Activated CD4-positive, alpha-beta memory T cell treated with anti-CD3 and anti-CD28 coated beads for 36 hours (primary cell): ENCODE measurements at regions not wholly inside any gene's neighbourhood (a gene's known extent, or its start where the extent isn't known, plus 50 kb on each side); places are given as distances from the start of the nearest gene placed in this dataset.
A peak's percentile ranks its signal among the peaks of the same experiment; 100 is the strongest.

Source experiments
- CTCF ChIA-PET: fragments of 350-600 bp; sonication (Branson Sonifier 250); formaldehyde crosslinking; loops from one replicate; lab custom pipeline; 2021; ENCODE audit warnings: antibody characterized with exemption, inconsistent platforms; lab: Charles Lee
- POLR2A ChIA-PET: fragments of 350-600 bp; sonication (Branson Sonifier 250); formaldehyde crosslinking; loops from one replicate; lab custom pipeline; 2021; ENCODE audit warnings: antibody characterized with exemption; lab: Charles Lee
- DNase-seq: peaks from one replicate; pipeline ENCODE4 v3.0.0-alpha.2; 2020
- H3K27ac Mint-ChIP-seq: one replicate; pipeline ENCODE4 v1.8.0; 2021; ENCODE audit warnings: mixed read lengths
- H3K27me3 Mint-ChIP-seq: one replicate; pipeline ENCODE4 v1.8.0; 2021; ENCODE audit warnings: mixed read lengths
- H3K36me3 Mint-ChIP-seq: one replicate; pipeline ENCODE4 v1.8.0; 2021; ENCODE audit warnings: mixed read lengths
- H3K4me1 Mint-ChIP-seq: one replicate; pipeline ENCODE4 v1.8.0; 2021; ENCODE audit warnings: low read depth, mixed read lengths
- H3K4me3 Mint-ChIP-seq: one replicate; pipeline ENCODE4 v1.8.0; 2021; ENCODE audit warnings: mild to moderate bottlenecking, mixed read lengths
- H3K9me3 Mint-ChIP-seq: one replicate; pipeline ENCODE4 v1.8.0; 2021; ENCODE audit warnings: mixed read lengths
- intact Hi-C: fragments of 100-400 bp; cut with micrococcal nuclease; formaldehyde crosslinking; loops from one replicate; pipeline ENCODE4 v1.15.1; 2023

DNA sequence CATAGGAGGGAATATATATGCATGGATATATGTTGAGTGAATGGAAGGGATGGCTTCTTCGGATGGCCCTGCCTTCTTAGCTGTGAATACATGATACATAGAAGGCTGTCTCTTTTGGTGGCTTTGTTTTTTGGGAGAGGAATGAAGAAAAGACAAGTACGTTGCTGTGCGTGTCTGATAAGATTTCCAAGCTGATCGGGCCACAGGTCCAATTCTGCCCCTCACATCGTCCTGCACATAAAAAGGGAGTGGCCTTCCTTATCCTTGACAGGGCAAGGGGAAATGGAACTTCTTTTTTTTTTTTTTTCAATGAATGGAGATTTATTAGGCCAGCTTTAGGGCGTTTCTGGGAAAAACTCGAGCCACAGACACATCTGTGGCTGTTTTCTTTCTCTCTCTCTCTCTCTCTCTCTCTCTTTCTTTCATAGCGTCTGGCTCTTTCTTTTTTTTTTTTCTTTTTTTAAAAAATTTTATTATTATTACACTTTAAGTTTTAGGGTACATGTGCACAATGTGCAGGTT is 103.8 kb upstream of the SPATA13 start:
- Mint-ChIP-seq H3K36me3 (no peaks in the 10 kb centered on the region), H3K4me3 (no peak overlapping the region), H3K4me1 (peaks cover 4% of the 10 kb centered on the region), H3K27me3 (peaks cover 25% of the 10 kb centered on the region), H3K9me3 (no peaks in the 10 kb centered on the region), H3K27ac (no peak overlapping the region)
- no peak for DNase-seq
- ChIA-PET POLR2A (no interaction called here), CTCF (interaction anchor here (0.7 to 6.5 kb wide), 2 partner anchors 162 to 172 kb away, joined by 3 to 67 read pairs; no protein-coding TSS in a partner anchor)
- intact Hi-C loops = loop anchor here (10.0 kb wide), 1 partner anchor 68 kb away; no protein-coding TSS in a partner anchor

DNA sequence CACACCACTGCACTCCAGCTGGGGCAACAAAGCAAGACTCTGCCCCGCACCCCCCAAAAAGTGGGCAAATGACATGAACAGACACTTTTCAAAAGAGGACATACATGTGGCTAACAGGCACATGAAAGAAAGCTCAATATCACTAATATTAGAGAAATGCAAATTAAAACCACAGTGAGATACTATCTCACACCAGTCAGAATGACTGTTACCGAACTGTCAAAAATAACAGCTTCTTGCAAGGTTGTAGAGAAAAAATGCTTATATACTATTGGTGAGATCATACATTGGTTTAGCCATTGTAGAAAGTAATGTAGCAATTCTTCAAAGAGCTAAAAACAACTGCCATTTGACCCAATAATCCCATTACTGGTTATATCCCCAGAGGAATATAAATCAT is 99.5 kb upstream of the SPATA13 start:
- Mint-ChIP-seq H3K4me3 (no peak overlapping the region), H3K4me1 (peaks cover 9% of the 10 kb centered on the region), H3K36me3 (no peaks in the 10 kb centered on the region), H3K9me3 (no peaks in the 10 kb centered on the region), H3K27ac (no peak overlapping the region), H3K27me3 (peaks cover 17% of the 10 kb centered on the region)
- no peak for DNase-seq
- intact Hi-C loops = no loop called here
- ChIA-PET POLR2A (interaction anchor here (0.6 kb wide), 1 partner anchor 45 kb away, joined by 3 read pairs; no protein-coding TSS in a partner anchor), CTCF (interaction anchor here (0.9 to 1.9 kb wide), 3 partner anchors 8 to 171 kb away, joined by 3 to 8 read pairs (median 5); no protein-coding TSS in a partner anchor)

DNA sequence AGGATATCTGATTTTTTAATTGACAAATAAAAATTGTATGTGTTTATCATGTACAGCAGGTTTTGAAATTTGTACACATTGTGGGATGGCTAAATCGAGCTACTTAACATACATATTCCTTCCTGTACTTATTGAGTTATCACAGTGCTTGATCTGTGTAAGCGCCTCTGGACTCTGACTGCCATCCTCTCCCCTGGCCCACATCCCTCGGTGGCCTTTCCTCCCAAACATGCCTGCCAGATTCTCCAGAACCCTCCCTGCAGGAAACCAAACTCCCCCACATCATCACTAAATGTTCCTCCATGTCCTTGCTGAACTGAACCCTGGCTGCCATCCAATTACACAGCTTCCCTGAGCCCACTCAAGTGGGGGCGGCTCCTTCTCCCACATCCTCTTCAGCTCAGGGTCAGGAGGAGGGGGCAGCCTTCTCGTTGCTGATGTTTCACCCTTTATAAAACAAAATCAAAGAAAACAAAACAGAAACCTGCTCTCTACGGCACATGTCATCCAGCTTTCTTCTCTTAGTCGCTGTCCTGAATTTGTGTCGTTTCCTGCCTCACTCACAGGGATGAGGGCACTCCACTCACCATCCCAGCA is 97.1 kb upstream of the SPATA13 start:
- POLR2A ChIA-PET = no interaction called here
- intact Hi-C loops = no loop called here

DNA sequence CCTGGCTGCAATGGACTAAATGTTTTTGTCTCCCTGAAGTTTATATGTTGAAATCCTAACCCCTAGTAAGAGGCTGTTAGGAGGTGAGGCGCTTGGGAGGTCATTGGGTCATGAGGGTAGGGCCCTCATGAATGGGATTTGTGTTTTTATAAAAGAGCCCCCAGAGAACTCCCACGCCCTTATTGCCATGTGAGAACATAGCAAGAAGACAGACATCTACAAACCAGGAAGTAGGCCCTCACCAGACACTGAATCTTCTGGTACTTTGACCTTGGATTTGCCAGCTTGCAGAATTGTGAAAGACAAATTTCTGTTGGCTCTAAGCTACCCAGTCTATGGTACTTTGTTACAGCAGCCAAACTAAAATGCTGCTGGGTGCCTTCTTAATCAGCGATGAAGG is 96.1 kb upstream of the SPATA13 start:
- no peak for DNase-seq
- peaks cover 13% of the 10 kb centered on the region for H3K27me3 Mint-ChIP-seq
- H3K4me3 Mint-ChIP-seq = no peak overlapping the region
- POLR2A ChIA-PET = no interaction called here
- CTCF ChIA-PET = interaction anchor here (2.0 kb wide), 1 partner anchor 11 kb away, joined by 10 read pairs; no protein-coding TSS in a partner anchor
- H3K27ac Mint-ChIP-seq = no peak overlapping the region
- intact Hi-C loops = no loop called here
- no peaks in the 10 kb centered on the region for H3K36me3 Mint-ChIP-seq
- no peaks in the 10 kb centered on the region for H3K9me3 Mint-ChIP-seq
- H3K4me1 Mint-ChIP-seq = peaks cover 9% of the 10 kb centered on the region

More for the DNA sequence above, 97.1 kb upstream of the SPATA13 start:
- no peaks in the 10 kb centered on the region for H3K9me3 Mint-ChIP-seq
- CTCF ChIA-PET = interaction anchor here (1.1 kb wide), 1 partner anchor 18 kb away, joined by 3 read pairs; no protein-coding TSS in a partner anchor
- peaks cover 12% of the 10 kb centered on the region for H3K27me3 Mint-ChIP-seq
- no peaks in the 10 kb centered on the region for H3K36me3 Mint-ChIP-seq
- DNase-seq = peak; percentile 20
- H3K4me3 Mint-ChIP-seq = no peak overlapping the region
- no peak overlapping the region for H3K27ac Mint-ChIP-seq
- H3K4me1 Mint-ChIP-seq = peaks cover 9% of the 10 kb centered on the region

DNA sequence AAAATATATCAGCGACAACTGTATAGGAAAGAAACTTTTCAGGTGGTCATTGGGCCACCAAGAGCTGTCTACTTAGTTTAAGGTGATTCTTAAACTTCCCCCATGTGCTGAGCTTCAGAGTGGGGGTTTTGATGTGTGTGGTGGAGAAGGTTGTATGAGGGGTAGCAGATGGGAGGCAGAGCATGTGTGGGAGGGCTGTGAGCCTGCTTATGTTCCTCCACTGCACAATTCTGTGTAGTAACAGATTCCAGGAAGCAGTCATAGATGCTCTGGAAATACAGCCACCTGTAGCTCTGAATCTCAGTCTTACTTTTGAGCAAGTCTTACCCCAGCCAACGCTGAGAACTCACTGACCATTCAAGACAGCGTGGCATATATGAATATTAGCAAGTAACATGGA is 95.3 kb upstream of the SPATA13 start:
- peaks cover 12% of the 10 kb centered on the region for H3K27me3 Mint-ChIP-seq
- no peaks in the 10 kb centered on the region for H3K36me3 Mint-ChIP-seq
- DNase-seq = no peak
- no peak overlapping the region for H3K4me3 Mint-ChIP-seq
- intact Hi-C loops = no loop called here
- CTCF ChIA-PET = interaction anchor here (2.0 kb wide), 1 partner anchor 12 kb away, joined by 10 read pairs; no protein-coding TSS in a partner anchor
- H3K4me1 Mint-ChIP-seq = peaks cover 9% of the 10 kb centered on the region
- no peaks in the 10 kb centered on the region for H3K9me3 Mint-ChIP-seq
- H3K27ac Mint-ChIP-seq = no peak overlapping the region
- POLR2A ChIA-PET = no interaction called here

DNA sequence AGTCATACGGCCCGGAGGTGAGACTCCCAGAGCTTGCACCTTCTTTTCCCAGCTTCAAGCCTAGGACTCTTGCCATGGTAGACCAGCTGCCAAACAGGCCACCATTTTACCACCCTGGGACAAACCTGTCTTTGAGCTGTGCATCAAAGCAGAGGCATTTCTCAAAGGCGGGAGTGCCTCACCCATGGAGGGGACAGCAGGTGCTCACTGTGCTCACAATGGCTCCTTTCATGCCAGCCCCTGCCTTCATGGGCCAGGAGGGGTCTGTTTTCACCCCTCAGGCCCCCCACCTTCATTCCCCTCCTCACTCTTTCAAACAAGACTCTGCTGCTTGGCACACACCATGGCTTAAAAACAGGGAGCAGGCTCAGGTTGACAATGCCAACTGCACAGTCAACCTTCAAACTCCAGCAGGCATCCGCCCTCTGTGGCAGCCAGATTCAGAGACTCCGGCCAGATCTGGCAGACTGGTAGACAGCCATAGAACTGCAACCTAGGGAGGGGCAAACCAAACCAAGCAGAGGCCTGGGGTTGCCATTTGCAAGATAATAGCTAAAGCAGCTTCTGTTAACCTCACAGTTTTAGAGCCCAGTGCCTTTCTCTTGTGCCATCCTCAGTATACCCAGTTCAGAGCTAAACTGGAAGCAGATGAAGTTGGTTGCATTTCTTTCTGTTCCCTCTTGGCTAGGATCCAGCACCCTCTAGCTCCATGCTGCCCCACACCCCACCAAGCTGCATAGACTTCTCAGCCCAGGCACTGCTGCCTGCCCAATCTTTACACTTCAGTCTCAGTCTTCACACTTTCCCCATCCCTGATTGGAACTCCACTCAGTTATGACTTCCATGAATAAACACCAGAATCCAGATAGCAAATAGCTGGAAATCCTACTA is 93.9 kb upstream of the SPATA13 start:
- Mint-ChIP-seq H3K4me3 (no peak overlapping the region), H3K27ac (no peak overlapping the region), H3K4me1 (peaks cover 9% of the 10 kb centered on the region), H3K27me3 (peaks cover 15% of the 10 kb centered on the region), H3K9me3 (no peaks in the 10 kb centered on the region), H3K36me3 (no peaks in the 10 kb centered on the region)
- ChIA-PET CTCF (interaction anchor here (0.6 to 1.5 kb wide), 3 partner anchors 13 to 162 kb away, joined by 3 to 5 read pairs (median 3); no protein-coding TSS in a partner anchor), POLR2A (no interaction called here)
- intact Hi-C loops = no loop called here
- no peak for DNase-seq

DNA sequence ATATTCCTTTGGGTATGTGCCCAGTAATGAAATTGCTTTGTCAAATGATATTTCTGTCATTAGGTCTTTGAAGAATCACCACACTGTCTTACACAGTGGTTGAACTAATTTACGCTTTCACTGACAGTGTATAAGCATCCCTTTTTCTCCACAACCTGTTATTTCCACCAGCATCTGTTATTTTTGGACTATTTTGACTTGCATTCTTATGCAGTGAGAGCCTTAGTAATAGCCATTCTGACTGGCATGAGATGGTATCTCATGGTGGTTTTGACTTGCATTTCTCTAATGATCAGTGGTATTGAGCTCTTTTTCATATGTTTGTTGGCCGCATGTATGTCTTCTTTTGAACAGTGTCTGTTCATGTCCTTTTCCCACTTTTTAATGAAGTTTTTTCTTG is 92.0 kb upstream of the SPATA13 start:
- H3K36me3 Mint-ChIP-seq = no peaks in the 10 kb centered on the region
- ChIA-PET POLR2A (no interaction called here), CTCF (no interaction called here)
- no peaks in the 10 kb centered on the region for H3K9me3 Mint-ChIP-seq
- no peak overlapping the region for H3K4me3 Mint-ChIP-seq
- DNase-seq = no peak
- H3K27ac Mint-ChIP-seq = no peak overlapping the region
- peaks cover 10% of the 10 kb centered on the region for H3K27me3 Mint-ChIP-seq
- H3K4me1 Mint-ChIP-seq = peaks cover 6% of the 10 kb centered on the region
- intact Hi-C loops = no loop called here

DNA sequence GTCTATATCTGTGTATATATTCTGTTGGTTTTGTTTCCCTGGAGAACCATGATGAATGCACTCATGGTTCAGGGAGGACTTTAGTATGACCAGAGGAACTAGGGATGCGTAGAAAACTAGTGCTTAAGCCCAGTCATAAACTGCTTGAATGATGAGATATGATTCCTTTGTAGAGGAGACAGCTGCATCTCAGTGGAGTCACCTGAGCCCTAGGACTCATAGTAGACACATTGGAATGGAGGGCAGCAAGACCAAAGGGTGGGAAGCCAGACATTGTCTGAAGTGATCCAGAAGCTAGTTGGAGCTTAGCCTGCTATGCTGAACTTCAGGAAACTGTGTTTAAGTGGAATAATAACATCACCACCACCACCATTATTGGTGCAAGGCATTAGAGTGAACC is 89.5 kb upstream of the SPATA13 start:
- intact Hi-C loops = no loop called here
- CTCF ChIA-PET = no interaction called here
- DNase-seq = no peak
- Mint-ChIP-seq H3K9me3 (no peaks in the 10 kb centered on the region), H3K27ac (no peak overlapping the region), H3K4me1 (no peaks in the 10 kb centered on the region), H3K4me3 (no peak overlapping the region), H3K27me3 (peaks cover 10% of the 10 kb centered on the region), H3K36me3 (no peaks in the 10 kb centered on the region)
- POLR2A ChIA-PET = no interaction called here

DNA sequence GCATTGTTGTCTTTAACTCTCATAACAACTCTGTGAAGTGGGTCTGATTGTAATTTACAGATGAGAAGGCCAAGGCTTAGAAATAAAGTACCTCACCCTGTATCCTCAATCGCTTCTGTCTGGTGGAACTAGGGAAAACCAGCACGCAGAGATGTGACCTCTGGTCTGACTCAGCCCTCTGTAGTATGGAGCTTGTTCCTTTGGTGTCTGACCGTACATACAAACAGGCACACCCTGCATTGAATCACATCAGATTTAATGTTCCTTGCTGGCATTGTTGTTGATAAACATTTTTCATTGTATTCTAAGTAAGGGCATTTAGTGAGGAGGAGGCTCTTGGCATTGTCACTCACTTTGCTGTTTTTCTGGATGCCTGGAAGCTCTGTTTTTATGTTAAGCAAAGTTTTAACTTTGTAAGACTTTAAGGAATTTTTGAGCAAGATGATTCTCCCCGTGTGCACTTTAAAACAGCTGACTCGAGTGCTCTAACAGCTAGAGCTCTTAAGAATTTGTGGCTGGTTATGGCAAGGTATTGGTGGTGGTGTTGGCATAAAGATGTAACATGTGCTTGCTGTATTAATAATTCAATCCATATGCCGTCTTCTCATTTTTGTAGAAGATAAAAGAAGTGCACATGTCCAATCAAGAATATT is 89.0 kb upstream of the SPATA13 start:
- DNase-seq = no peak
- intact Hi-C loops = no loop called here
- CTCF ChIA-PET = no interaction called here
- POLR2A ChIA-PET = no interaction called here
- no peak overlapping the region for H3K27ac Mint-ChIP-seq
- H3K36me3 Mint-ChIP-seq = no peaks in the 10 kb centered on the region
- no peaks in the 10 kb centered on the region for H3K4me1 Mint-ChIP-seq
- H3K9me3 Mint-ChIP-seq = no peaks in the 10 kb centered on the region
- no peak overlapping the region for H3K4me3 Mint-ChIP-seq
- peaks cover 10% of the 10 kb centered on the region for H3K27me3 Mint-ChIP-seq

DNA sequence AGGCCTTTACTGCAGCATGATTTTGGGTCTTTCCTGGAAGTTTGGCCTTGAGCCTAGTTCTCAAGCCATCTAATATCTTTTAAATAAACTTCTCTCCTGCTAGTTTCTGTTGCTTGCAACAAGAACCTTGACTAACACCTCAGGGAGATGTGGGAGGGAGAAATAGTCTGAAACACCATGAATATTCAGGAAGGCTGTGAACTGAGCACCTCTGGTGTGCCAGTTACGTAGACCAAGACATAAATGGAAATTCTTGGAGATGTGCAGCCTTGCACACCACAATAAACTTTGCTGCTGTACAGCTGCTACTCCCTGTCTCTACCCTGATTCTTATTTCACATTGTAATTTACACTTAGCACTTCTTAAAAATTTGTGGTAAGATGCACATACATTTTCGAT is 86.9 kb upstream of the SPATA13 start:
- Mint-ChIP-seq H3K4me1 (no peaks in the 10 kb centered on the region), H3K27ac (no peak overlapping the region), H3K27me3 (peaks cover 10% of the 10 kb centered on the region), H3K36me3 (no peaks in the 10 kb centered on the region), H3K4me3 (no peak overlapping the region), H3K9me3 (no peaks in the 10 kb centered on the region)
- ChIA-PET POLR2A (no interaction called here), CTCF (no interaction called here)
- intact Hi-C loops = no loop called here
- DNase-seq = no peak

DNA sequence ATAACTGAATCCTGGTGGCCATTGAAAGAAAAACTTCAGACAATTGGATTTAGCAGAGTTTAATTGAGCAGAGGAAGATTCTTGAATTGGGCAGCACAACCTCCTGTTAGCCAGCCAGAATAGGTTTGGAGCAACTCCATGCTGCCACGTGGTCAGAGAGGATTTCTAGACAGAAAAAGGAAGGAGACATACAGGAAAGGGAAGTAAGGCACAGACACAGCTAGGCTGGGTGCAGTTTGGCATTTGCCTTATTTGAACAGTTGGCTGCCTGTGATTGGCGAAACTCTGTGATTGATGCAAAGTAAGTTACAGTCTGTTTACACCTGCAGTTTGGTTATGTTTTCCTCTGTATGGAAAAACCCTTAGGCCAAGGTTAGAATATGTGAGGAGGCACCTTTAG is 85.8 kb upstream of the SPATA13 start:
- no peaks in the 10 kb centered on the region for H3K4me1 Mint-ChIP-seq
- DNase-seq = no peak
- no peak overlapping the region for H3K27ac Mint-ChIP-seq
- intact Hi-C loops = no loop called here
- ChIA-PET CTCF (no interaction called here), POLR2A (no interaction called here)
- no peaks in the 10 kb centered on the region for H3K9me3 Mint-ChIP-seq
- H3K27me3 Mint-ChIP-seq = peaks cover 8% of the 10 kb centered on the region
- no peaks in the 10 kb centered on the region for H3K36me3 Mint-ChIP-seq
- H3K4me3 Mint-ChIP-seq = no peak overlapping the region
